Loucy (cell line): ENCODE measurements at regions not wholly inside any gene's neighbourhood (a gene's known extent, or its start where the extent isn't known, plus 50 kb on each side); places are given as distances from the start of the nearest gene placed in this dataset.

Experiments used
- H2AFZ ChIP-seq: fragments of 200-600 bp; sonication (generic); 2 replicates; pipeline ENCODE4 v1.6.0; 2016; ENCODE audit warnings: antibody characterized with exemption, mild to moderate bottlenecking, low read length, moderate library complexity
- H3F3A ChIP-seq: fragments of 200-600 bp; 2 replicates; pipeline ENCODE4 v1.6.0; 2016; ENCODE audit warnings: antibody characterized with exemption, low read depth, mild to moderate bottlenecking
- H3K27me3 ChIP-seq: fragments of 200-600 bp; sonication (generic); 2 replicates; pipeline ENCODE4 v1.6.1; 2014; ENCODE audit warnings: low read length, mild to moderate bottlenecking; ENCODE audit not compliant: insufficient read depth, poor library complexity, severe bottlenecking
- H3K36me3 ChIP-seq: fragments of 200-600 bp; sonication (generic); 2 replicates; pipeline ENCODE4 v1.6.1; 2016; ENCODE audit warnings: low read length; ENCODE audit not compliant: insufficient read depth
- H3K4me1 ChIP-seq: fragments of 200-600 bp; sonication (generic); 2 replicates; pipeline ENCODE4 v1.5.1; 2014; ENCODE audit warnings: low read length, mild to moderate bottlenecking; ENCODE audit not compliant: insufficient read depth, poor library complexity, severe bottlenecking
- H3K4me2 ChIP-seq: fragments of 200-600 bp; sonication (generic); 2 replicates; pipeline ENCODE4 v1.6.0; 2014; ENCODE audit warnings: antibody characterized with exemption, low read length, low read depth, mild to moderate bottlenecking; ENCODE audit not compliant: poor library complexity, severe bottlenecking
- H3K4me3 ChIP-seq: fragments of 200-600 bp; sonication (generic); 2 replicates; pipeline ENCODE4 v1.5.1; 2014; ENCODE audit warnings: low read length, mild to moderate bottlenecking, mixed read lengths; ENCODE audit not compliant: poor library complexity, severe bottlenecking
- H3K79me2 ChIP-seq: fragments of 200-600 bp; sonication (generic); 2 replicates; pipeline ENCODE4 v1.6.1; 2014; ENCODE audit warnings: low read length; ENCODE audit not compliant: insufficient read depth
- H3K9ac ChIP-seq: fragments of 200-600 bp; sonication (generic); 2 replicates; pipeline ENCODE4 v1.6.0; 2014; ENCODE audit warnings: mild to moderate bottlenecking, low read depth, low read length, moderate library complexity; ENCODE audit not compliant: poor library complexity, severe bottlenecking
- H3K9me2 ChIP-seq: fragments of 200-600 bp; sonication (generic); replicated peaks from 2 replicates; pipeline ENCODE4 v1.6.1; 2016; ENCODE audit warnings: low read depth, low read length, mixed read lengths
- H3K9me3 ChIP-seq: fragments of 200-600 bp; sonication (generic); 2 replicates; pipeline ENCODE4 v1.6.1; 2014; ENCODE audit warnings: mild to moderate bottlenecking, antibody characterized with exemption, low read length, low read depth; ENCODE audit not compliant: insufficient read depth
- H4K20me1 ChIP-seq: fragments of 200-600 bp; sonication (generic); 2 replicates; pipeline ENCODE4 v1.6.0; 2014; ENCODE audit warnings: antibody characterized with exemption, low read length, mild to moderate bottlenecking; ENCODE audit not compliant: insufficient read depth, poor library complexity, severe bottlenecking
- EZH2phosphoT487 ChIP-seq: fragments of 200-600 bp; IDR thresholded peaks from 2 replicates; pipeline ENCODE4 v1.6.1; 2018; ENCODE audit warnings: antibody characterized with exemption, mild to moderate bottlenecking, moderate library complexity, borderline replicate concordance
- TF ChIP-seq, protein P1 (sequence below): fragments of 200-600 bp; sonication (generic); conservative IDR thresholded peaks from 2 replicates; pipeline ENCODE4 v1.5.1; 2014; ENCODE audit warnings: mild to moderate bottlenecking, antibody characterized with exemption, low read length

DNA sequence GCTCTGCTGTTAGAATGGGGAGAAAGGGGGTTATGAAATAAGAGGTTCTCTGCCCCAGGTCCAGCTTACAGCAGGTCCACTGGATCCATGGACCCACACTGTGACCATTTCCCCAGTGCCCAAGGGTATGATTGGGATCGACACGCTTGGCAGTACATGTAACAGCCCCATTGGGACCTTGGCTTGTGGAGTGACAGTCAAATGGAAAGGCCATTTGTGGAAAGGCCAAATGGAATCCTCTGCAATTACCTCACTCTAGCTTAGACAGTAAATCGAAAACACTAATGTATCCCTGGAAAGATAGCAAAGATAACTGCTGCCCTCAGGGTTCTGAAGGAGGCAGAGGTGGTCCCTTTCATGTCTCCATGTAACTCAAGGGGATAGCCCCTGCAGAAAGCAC, 109.1 kb downstream of the MINAR1 start:
- Histone ChIP-seq H3K4me2 (no peak overlapping the region), H3F3A (no peaks in the 10 kb centered on the region), H3K4me3 (no peak overlapping the region), H2AFZ (no peak overlapping the region), H3K4me1 (no peaks in the 10 kb centered on the region), H3K9me3 (no peaks in the 10 kb centered on the region; the same call in 1 of the 2 replicates), H3K9ac (no peak overlapping the region), H4K20me1 (no peaks in the 10 kb centered on the region), H3K9me2 (no peaks in the 10 kb centered on the region), H3K36me3 (no peaks in the 10 kb centered on the region), H3K27me3 (no peaks in the 10 kb centered on the region), H3K79me2 (no peaks in the 10 kb centered on the region)
- no peak for TF ChIP-seq EZH2phosphoT487
- TF ChIP-seq, protein P1, sequence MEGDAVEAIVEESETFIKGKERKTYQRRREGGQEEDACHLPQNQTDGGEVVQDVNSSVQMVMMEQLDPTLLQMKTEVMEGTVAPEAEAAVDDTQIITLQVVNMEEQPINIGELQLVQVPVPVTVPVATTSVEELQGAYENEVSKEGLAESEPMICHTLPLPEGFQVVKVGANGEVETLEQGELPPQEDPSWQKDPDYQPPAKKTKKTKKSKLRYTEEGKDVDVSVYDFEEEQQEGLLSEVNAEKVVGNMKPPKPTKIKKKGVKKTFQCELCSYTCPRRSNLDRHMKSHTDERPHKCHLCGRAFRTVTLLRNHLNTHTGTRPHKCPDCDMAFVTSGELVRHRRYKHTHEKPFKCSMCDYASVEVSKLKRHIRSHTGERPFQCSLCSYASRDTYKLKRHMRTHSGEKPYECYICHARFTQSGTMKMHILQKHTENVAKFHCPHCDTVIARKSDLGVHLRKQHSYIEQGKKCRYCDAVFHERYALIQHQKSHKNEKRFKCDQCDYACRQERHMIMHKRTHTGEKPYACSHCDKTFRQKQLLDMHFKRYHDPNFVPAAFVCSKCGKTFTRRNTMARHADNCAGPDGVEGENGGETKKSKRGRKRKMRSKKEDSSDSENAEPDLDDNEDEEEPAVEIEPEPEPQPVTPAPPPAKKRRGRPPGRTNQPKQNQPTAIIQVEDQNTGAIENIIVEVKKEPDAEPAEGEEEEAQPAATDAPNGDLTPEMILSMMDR, result no peak

DNA sequence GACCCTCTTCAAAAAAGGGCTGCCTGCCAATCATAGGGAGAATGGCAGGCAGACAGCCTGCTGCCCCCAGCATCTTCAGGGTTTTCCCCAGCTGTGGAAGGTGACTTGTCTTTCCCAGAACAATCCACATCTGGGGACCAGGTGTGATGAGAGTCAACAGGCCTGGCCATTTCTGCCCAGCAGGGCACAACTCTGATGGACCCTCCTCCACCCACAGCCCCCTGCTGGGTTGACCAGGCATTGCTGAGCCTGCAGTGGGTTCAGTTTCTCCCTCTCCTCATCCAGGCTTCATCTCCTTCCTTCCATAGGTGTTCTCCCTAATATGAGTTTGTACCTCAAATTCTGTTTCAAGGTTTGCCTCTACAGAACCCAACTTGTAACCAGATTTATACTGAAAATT, 111.0 kb downstream of the MINAR1 start:
- no peaks in the 10 kb centered on the region for H3K27me3 ChIP-seq
- H3K9me3 ChIP-seq, result no peaks in the 10 kb centered on the region; the same call in 1 of the 2 replicates
- H3F3A ChIP-seq, result no peaks in the 10 kb centered on the region
- no peak overlapping the region for H2AFZ ChIP-seq
- H3K36me3 ChIP-seq, result no peaks in the 10 kb centered on the region
- TF ChIP-seq, protein P1, result no peak; the same call in 1 of the 2 replicates
- no peak for TF ChIP-seq EZH2phosphoT487
- H3K4me2 ChIP-seq, result no peak overlapping the region
- H3K4me3 ChIP-seq, result no peak overlapping the region
- no peak overlapping the region for H3K9ac ChIP-seq
- H3K79me2 ChIP-seq, result no peaks in the 10 kb centered on the region
- H3K9me2 ChIP-seq, result no peaks in the 10 kb centered on the region
- H4K20me1 ChIP-seq, result no peaks in the 10 kb centered on the region
- H3K4me1 ChIP-seq, result no peaks in the 10 kb centered on the region

DNA sequence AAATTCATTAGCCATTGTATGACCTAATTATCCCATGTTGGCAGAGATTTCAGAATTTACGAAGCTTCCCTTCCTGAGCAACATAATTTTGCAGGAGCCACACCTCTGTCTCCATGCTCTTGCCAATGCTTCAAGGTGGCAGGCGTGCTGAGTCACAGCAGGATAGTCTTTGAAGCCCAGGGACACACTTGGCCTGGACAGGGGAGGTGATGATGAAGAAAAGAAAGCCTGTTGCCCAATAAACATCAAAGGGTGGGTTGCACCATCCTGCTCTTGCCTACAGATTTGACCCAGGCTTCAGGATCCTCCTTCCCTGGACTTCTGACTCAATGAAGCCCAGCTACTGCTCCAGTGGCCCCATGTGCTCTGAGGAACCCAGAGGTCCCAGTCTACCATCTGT, 117.1 kb downstream of the MINAR1 start:
- Histone ChIP-seq H3K9me2 (no peaks in the 10 kb centered on the region), H3K4me1 (no peaks in the 10 kb centered on the region), H3K9me3 (no peaks in the 10 kb centered on the region), H2AFZ (no peak overlapping the region), H4K20me1 (no peaks in the 10 kb centered on the region), H3K27me3 (no peaks in the 10 kb centered on the region), H3K79me2 (no peaks in the 10 kb centered on the region), H3K9ac (no peak overlapping the region), H3F3A (no peaks in the 10 kb centered on the region), H3K4me2 (no peak overlapping the region), H3K36me3 (no peaks in the 10 kb centered on the region), H3K4me3 (no peak overlapping the region)
- TF ChIP-seq, protein P1, result no peak
- no peak for TF ChIP-seq EZH2phosphoT487
